Renal cortex interstitium (tissue), 11 donors: ENCODE measurements at regions not wholly inside any gene's neighbourhood (a gene's known extent, or its start where the extent isn't known, plus 50 kb on each side); places are given as distances from the start of the nearest gene placed in this dataset.
"Not testable (repeated sequence)": the region's sequence is repeated elsewhere in the genome, so short reads cannot be mapped to it uniquely, and the experiment has no call there.

Experiments used
- DNase-seq, 11 donors: peaks; one replicate each; pipeline ENCODE4 v3.0.0-alpha.2; 2013; ENCODE audit warnings: low read depth in 9 of 11, low spot score in 4 of 11; ENCODE audit errors: extremely low read depth in 1 of 11

DNA sequence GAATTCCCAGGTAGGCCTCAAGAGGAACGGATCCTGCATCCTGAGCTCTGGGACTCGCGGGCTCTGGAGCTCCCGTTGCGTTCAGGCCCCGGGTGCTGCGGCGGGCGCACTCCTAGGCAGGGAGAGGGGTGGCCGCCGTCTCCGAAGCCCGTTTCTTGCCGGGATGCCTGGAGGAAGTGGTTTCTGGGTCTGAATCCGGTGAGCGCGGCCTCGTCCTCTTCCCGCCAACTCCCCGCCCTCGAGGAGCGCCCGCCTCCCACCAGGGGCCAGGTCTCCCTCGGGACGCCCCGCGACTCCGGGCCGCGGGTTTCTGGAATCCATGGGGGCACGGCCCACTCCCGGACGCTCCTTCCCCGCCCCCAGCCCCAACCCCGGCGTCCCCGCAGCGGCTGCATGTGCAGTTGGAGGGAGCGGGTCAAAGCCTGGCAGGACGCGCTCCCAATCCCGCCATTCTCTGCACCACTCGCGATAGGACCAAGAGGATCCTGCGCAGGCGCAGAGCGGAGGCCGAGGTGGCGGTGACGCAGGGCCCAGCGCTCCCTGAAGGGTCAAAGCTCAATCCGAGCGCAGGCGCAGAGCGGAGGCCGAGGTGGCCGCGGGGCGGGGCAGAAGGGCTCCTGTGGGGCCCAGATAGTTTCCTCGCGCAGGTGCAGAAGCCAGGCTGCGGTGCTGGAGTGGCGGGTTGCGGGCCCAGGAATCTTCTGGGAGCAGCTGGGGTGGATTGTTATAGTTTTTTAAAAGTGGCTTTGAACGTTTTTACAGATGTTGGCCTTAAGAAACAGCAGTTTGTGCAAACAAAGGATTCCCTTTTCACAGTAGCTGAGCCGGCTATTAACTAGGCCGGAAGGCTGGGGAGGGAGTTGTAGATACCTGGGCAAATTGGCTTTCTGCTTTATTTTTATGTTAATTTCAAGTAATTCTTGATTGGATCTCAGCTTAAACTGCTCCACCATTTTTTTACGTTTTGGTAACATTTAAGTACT, 796.4 kb downstream of the AACS start:
- peak in 10 of 11 donors; percentile 24 to 46 (median 36) for DNase-seq

GRCh38 chr12:125865236-125865635, 800.0 kb downstream of the AACS start:
- not testable (repeated sequence) for DNase-seq

- no peak for DNase-seq
These were observed 806.8 kb downstream of the AACS start for GRCh38 chr12:125871811-125872594.

DNA sequence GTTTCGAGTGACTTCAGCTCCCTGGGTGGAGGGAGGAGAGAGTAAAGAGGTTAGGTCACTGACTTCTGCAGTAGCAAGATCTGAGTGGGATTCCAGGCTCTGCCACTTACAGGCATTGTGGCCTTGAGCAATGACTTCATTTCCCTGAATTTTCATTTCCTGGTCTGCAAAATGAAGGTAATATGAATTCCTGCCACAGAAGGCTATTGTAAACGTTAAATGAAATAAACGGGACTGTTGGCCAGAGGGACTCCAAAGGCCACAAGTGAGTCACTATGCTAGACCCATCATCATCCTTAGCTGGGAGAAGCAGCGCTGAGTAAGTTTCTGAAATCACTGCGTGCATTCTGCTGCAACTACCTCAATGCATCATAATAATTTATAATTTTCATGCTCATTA, 807.8 kb downstream of the AACS start:
- no peak for DNase-seq

GRCh38 chr12:125878483-125878882, 813.2 kb downstream of the AACS start:
- DNase-seq = no peak

- DNase-seq = no peak
These were observed 816.9 kb downstream of the AACS start for GRCh38 chr12:125882141-125882540.

GRCh38 chr12:125888921-125889320, 823.7 kb downstream of the AACS start:
- no peak for DNase-seq

DNA sequence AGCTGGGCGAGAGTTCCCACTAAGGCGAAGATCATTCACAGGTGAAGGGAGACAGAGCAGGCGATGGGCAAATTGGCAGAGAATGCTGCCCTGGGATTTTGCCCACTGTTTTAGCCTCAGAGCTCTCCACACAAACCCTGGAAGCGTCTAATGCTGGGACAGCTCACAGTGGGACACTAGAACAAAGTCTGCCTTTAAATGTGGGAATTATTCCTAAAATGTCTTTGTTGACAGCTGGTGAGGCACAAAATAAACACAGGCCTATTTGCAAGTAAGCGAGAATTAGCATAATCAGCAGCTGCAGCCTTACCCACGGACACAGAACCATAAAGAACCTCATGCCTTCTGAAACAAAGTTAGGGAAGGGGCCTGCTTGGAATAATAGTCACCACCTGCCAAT, 824.5 kb downstream of the AACS start:
- DNase-seq = no peak

DNA sequence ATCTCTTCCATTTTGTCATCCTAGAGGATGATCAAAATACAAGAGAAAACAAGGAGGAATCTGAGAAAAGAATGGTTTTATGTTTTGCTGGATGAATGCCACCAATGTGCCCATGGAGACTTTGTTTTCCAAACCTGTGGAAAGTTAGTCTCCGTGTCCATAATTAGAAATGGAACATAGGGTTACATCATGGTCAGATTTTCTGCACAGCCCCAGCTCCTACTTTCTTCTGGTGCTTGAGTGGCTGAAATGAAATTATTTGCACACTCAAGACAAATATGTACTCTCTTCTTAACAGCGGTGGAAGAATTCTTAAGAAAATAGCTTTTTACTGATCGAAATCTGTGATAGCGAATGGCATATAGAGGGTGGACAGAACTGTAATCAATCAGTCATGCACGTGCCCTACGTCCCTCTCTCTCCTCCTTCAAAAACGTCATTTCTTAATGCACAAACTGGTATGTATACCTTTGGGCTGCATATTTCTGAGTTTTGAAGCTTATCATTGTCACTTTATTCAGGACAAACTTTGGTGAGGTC, 825.2 kb downstream of the AACS start:
- DNase-seq = no peak

- no peak for DNase-seq
These were observed 825.7 kb downstream of the AACS start for GRCh38 chr12:125890971-125891370.

DNA sequence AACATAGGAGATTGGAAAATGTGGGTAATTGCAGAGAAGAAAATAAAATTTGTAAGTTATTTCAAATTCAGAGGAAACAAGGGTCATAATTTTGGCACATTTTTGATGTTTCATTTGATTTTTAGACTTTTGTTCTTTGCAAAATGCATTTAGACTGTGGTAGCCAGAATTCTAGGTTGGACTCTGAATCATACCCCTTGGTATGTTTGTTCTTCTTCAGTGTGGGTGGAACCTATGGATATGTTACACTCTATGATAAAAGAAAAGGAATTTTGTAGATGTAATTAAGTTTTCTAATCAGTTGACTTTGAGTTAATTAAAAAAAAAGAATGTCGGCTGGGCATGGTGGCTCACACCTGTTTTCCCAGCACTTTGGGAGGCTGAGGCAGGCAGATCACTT, 827.0 kb downstream of the AACS start:
- DNase-seq = no peak

GRCh38 chr12:125902991-125903390, 837.8 kb downstream of the AACS start:
- no peak for DNase-seq

DNA sequence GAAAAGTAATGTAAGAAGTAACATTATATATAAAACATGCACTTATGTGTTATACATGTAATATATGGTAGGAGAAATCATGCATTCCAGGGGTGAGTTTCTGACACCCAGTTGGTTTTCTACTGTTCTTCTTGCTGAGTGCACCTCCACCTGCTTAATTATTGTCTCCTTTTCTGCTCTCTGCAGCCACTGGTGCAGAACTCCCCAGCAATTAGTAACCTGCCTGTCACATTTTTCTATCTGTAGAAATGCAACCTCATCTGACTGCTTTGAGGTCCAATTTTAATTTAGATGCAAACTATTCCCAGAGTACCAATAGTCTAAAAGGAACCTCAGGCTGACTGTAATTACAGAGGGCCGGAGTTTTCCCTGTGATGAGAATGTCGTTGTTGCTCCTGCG, 842.1 kb downstream of the AACS start:
- peak in 2 of 11 donors; percentile 10 to 17 for DNase-seq

- DNase-seq = no peak
These were observed 854.7 kb downstream of the AACS start for GRCh38 chr12:125919856-125920470.

DNA sequence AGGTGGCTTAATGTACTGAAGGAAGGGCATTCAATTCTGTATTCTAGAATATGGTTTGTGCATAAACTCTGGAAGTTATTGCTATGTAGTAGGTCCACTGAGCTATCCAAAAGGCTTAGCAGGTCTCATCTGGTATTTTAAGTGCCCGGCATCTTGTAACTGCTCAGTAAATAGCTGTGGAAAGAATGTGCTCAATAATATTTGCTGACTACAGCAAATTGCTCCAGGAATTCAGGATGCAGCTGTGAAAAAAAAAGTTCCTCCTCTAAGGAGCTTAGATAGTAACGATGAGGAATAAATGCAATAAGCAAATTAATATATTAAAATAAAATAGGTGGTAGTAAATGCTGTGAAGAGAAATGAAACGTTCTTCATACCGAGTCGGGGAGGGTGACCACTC, 857.1 kb downstream of the AACS start:
- DNase-seq = peak in 1 of 11 donors; percentile 14

DNA sequence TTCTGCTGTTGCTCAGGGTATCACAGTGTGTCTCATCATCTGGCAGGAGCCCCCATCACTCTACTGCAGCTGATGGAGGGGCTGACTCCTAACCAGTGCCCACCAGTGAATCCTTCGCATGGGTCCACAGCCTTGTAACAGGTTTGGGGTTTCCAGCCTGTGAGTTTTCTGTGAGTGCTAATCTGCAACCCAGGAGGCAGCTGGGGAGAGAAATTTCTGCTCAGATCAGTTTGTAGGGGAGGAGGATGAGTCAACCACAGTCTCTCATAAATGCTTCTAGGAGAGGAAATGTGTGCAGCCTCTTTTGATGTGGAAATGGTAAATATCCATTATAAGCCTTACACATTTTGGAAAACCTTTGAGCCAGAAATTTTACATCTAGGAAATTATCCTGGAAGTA, 871.3 kb downstream of the AACS start:
- DNase-seq = no peak

DNA sequence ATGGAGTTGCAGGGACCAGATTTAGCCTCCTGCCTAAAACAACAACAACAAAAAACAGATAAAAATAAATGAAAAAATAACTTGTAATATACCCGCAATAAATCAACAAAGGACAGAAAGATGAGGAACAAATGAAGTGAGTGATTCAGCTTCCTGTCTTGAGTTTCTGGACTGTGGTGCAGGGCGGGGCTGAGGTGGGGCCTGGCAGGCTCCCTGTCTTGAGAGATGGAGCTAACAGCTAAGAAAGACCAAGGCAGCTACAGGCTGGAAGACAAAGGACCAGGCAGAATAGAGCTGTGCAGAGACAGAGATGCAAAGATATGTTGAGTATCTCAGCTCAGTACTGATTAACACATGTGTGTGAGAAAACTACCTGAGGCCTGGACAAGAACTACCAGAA, 879.2 kb downstream of the AACS start:
- DNase-seq = no peak

DNA sequence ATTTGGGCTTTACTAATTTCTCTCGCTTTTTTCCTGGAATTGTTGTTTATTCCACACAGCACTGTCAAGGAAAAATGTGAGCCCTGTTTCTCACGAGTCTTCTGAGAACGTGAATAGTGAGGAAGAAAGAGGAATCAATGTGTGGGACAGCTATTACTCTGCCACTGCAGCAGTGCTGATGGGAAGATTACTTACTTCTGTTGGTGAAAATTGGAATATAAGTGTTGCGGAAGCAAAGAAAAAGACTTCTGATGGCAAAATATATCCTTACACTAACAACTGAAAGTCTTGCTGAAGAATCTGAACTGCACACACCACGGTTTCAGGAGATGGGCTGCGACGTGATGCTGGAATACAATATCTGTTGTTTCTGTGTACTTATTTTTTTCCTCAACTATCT, 884.2 kb downstream of the AACS start:
- DNase-seq = no peak

GRCh38 chr12:125954362-125954761, 889.1 kb downstream of the AACS start:
- DNase-seq = no peak
